COLO668 (cell line): ENCODE measurements at regions not wholly inside any gene's neighbourhood (a gene's known extent, or its start where the extent isn't known, plus 50 kb on each side); places are given as distances from the start of the nearest gene placed in this dataset.

Experiments used
- DNase-seq: peaks from one replicate; lab custom pipeline; 2025; ENCODE audit not compliant: unreplicated experiment; lab: John Stamatoyannopoulos, UW

- DNase-seq = no peak
These were observed 119.8 kb downstream of the BANF2 start for GRCh38 chr20:17819395-17820093.

GRCh38 chr20:17818187-17818586 lies 118.4 kb downstream of the BANF2 start:
- DNase-seq = no peak

- DNase-seq = no peak
These were observed 117.2 kb downstream of the BANF2 start for GRCh38 chr20:17816804-17817587.

- no peak for DNase-seq
These were observed 111.8 kb downstream of the BANF2 start for GRCh38 chr20:17811628-17811965.

GRCh38 chr20:17810847-17811627 lies 111.3 kb downstream of the BANF2 start:
- DNase-seq = no peak

- DNase-seq = no peak
These were observed 110.4 kb downstream of the BANF2 start for GRCh38 chr20:17810062-17810631.

GRCh38 chr20:17809362-17810061 lies 109.7 kb downstream of the BANF2 start:
- no peak for DNase-seq

GRCh38 chr20:17808782-17809181 lies 109.0 kb downstream of the BANF2 start:
- no peak for DNase-seq

GRCh38 chr20:17808357-17808756 lies 108.6 kb downstream of the BANF2 start:
- no peak for DNase-seq

- DNase-seq = no peak
These were observed 107.9 kb downstream of the BANF2 start for GRCh38 chr20:17807651-17808050.

GRCh38 chr20:17806739-17807441 lies 107.1 kb downstream of the BANF2 start:
- DNase-seq = no peak

- DNase-seq = no peak
These were observed 106.3 kb downstream of the BANF2 start for GRCh38 chr20:17806107-17806506.

GRCh38 chr20:17803765-17804164 lies 104.0 kb downstream of the BANF2 start:
- DNase-seq = no peak

- no peak for DNase-seq
These were observed 99.9 kb downstream of the BANF2 start for GRCh38 chr20:17799575-17800227.

- DNase-seq = no peak
These were observed 98.8 kb downstream of the BANF2 start for GRCh38 chr20:17798601-17799000.

- no peak for DNase-seq
These were observed 97.8 kb downstream of the BANF2 start for GRCh38 chr20:17797579-17797978.

GRCh38 chr20:17797161-17797560 lies 97.4 kb downstream of the BANF2 start:
- DNase-seq = no peak

- no peak for DNase-seq
These were observed 96.4 kb downstream of the BANF2 start for GRCh38 chr20:17796091-17796563.

GRCh38 chr20:17795501-17796071 lies 95.8 kb downstream of the BANF2 start:
- no peak for DNase-seq
